GM12873 (cell line): ENCODE measurements at regions not wholly inside any gene's neighbourhood (a gene's known extent, or its start where the extent isn't known, plus 50 kb on each side); places are given as distances from the start of the nearest gene placed in this dataset.

Experiments
- CTCF ChIP-seq: IDR thresholded peaks from 2 replicates; pipeline ENCODE4 v1.5.1; 2012; ENCODE audit warnings: low read depth, mild to moderate bottlenecking, moderate library complexity, low read length, control low read depth; ENCODE audit not compliant: insufficient read depth; ENCODE audit errors: missing control alignments

DNA sequence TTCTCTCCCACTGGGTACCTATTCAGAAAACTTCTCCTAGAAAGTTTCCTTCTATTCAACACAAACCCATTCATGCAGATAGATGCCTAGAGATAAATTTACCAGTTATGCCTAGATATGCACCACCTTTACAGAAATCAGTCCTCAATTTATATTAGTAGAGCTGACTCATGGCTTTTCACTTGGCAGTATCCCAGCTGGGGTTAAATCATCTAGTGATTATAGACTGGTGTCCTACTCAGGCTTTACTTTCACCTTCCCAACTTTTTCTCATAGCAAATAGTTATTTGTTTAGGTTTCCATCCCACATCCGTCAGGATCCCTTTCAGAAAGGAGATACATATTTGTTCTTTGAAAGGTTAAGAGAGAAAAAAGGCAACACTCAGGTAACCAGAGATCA, 124.5 kb downstream of the AQP4 start:
- no peak for TF ChIP-seq CTCF

- TF ChIP-seq CTCF: no peak
Measured at GRCh38 chr18:26740396-26740795, 125.1 kb downstream of the AQP4 start.

GRCh38 chr18:26738706-26739105, 126.8 kb downstream of the AQP4 start:
- no peak for TF ChIP-seq CTCF

GRCh38 chr18:26736301-26736700, 129.2 kb downstream of the AQP4 start:
- no peak for TF ChIP-seq CTCF

DNA sequence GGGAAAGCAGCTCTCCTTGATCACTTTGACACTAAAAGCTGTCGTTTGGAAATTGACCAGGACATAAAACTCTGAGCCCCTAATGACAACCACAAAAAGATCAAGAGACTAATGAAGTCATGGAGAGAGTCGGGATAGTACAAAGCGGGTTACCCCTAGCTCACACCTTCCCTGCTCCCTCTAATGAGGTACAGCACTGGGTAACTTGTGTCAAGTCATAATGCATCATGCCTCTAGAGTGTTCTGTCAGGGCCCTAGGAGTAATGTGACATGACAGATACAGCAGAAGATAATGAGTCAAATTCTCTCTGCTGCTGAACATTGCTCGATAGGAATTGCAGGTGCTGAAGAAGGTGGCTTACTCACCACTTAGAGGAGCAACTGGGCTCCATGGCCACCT, 130.7 kb downstream of the AQP4 start:
- TF ChIP-seq CTCF: no peak

DNA sequence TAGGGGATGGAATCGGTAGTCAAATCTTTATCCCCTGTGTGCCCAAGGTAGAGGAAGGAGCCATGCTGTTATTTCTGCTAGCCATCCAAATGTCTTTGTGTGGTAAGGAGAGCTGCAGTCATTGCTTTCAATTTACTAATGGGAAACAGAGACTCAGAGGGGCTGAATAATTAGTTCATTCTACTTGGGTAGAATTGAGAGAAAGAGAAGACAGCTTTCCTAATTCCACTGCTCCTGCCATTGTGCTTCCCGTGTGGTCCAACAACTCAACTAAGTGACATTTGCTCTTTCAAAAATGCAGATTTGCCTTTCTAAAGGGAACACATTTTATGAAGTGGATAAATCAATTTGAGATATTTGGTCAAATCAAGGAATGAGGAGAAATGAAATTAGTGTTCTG, 136.1 kb downstream of the AQP4 start:
- TF ChIP-seq CTCF: no peak

GRCh38 chr18:26729008-26729407, 136.5 kb downstream of the AQP4 start:
- TF ChIP-seq CTCF: no peak

- TF ChIP-seq CTCF: no peak
Measured at GRCh38 chr18:26723981-26724380, 141.5 kb downstream of the AQP4 start.
